ENCODE measurements at regions not wholly inside any gene's neighbourhood (a gene's known extent, or its start where the extent isn't known, plus 50 kb on each side); places are given as distances from the start of the nearest gene placed in this dataset.

DNA sequence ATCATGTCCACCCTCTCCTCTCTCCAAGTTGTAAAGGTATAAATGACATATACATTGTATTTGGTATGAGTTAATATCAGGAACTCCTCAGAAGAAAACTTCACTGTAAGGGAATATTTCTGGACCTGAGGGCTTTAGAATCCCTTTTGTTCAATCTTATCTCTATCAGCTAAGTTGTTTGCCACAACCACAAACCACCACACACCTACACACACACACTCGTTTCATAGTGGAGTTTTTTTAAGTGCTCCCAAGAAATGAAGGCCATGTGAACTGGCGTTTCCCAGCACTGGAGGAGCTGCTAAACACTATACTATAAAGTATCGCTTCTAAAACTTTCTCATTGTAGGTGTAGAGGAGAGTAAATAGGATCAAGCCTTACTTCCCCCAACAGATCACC lies 64.8 kb upstream of the GHITM start:
- Mint-ChIP-seq H3K27me3 (ENCODE audit: low read depth) (peaks cover 3% of the 10 kb centered on the region), H3K4me1 (ENCODE audit: low read depth) (no peaks in the 10 kb centered on the region)
- intact Hi-C loops (cut with micrococcal nuclease): no loop called here

DNA sequence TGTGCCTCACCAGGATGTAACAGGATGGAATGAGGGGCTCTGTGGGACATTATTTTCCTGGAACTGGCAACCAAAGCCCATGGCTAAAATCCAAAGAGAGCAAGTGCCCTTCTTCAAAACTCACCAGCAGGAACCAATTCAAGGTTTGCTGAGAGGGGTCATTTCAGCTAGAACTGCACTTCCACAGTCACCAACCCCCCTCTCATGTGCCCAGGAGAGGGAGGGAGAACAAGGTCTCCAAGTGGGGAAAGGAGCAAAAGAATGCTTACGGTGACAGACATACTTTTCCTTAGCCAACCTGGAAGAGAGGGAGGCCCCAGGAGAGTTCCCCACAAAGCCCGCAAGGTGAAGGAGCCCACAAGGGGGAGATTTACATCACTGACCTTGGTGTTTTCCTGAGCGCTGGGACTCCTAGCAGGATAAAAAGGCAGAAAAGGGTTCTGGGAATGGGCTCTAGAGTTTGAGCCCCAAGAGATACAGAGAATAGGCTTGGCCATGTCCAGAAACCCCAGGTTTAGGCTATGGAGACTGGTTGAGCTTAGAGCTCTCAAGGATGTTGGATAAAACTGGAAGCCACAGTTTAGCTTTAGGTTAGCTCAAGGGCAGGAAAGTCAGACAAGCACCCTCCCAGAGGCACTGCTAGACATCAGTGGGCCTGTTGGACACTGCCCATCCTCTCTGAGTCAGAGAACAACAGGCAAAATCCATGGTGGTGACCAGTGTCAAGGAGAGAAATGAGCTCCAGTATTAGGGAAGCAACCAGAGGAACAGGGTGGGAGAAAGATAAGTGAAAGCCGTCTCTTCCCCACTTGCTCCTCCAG lies 63.9 kb upstream of the GHITM start:
- intact Hi-C loops (cut with micrococcal nuclease): no loop called here
- peaks cover 3% of the 10 kb centered on the region for H3K27me3 Mint-ChIP-seq (ENCODE audit: low read depth)
- H3K4me3 Mint-ChIP-seq: no peak overlapping the region
- CTCF ChIA-PET: interaction anchor here (0.6 kb wide), 1 partner anchor 158 kb away, joined by 3 read pairs; no protein-coding TSS in a partner anchor
- no peak overlapping the region for H3K27ac Mint-ChIP-seq
- no peaks in the 10 kb centered on the region for H3K36me3 Mint-ChIP-seq (ENCODE audit: low read depth)
- no peak for DNase-seq
- no peaks in the 10 kb centered on the region for H3K9me3 Mint-ChIP-seq
- H3K4me1 Mint-ChIP-seq (ENCODE audit: low read depth): no peaks in the 10 kb centered on the region

More for the DNA sequence above, 64.8 kb upstream of the GHITM start:
- Mint-ChIP-seq H3K27ac (no peak overlapping the region), H3K4me3 (no peak overlapping the region), H3K9me3 (no peaks in the 10 kb centered on the region), H3K36me3 (ENCODE audit: low read depth) (no peaks in the 10 kb centered on the region)
- CTCF ChIA-PET: no interaction called here
- DNase-seq: no peak

DNA sequence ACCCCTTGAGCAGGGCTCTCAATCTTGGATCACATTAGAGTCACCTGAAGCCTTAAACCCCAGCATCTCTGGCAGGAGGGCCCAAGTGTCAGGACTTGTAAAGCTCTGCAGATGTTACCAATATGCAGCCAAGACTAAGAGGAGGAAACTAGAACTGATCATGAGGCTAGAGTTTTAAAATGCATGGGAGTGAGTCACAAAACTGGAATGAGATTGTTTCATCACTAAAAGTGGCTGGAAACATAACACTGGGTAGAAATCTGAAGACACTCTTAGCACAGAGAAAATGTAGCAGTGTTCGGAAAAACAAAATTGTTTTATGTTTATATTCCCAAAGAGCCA lies 63.3 kb upstream of the GHITM start:
- peak overlapping the region; percentile 5 for H3K27ac Mint-ChIP-seq
- no peak overlapping the region for H3K4me3 Mint-ChIP-seq
- H3K36me3 Mint-ChIP-seq (ENCODE audit: low read depth): no peaks in the 10 kb centered on the region
- no peaks in the 10 kb centered on the region for H3K4me1 Mint-ChIP-seq (ENCODE audit: low read depth)
- no peak for DNase-seq
- intact Hi-C loops (cut with micrococcal nuclease): no loop called here
- no peaks in the 10 kb centered on the region for H3K9me3 Mint-ChIP-seq
- CTCF ChIA-PET: no interaction called here
- peaks cover 3% of the 10 kb centered on the region for H3K27me3 Mint-ChIP-seq (ENCODE audit: low read depth)

DNA sequence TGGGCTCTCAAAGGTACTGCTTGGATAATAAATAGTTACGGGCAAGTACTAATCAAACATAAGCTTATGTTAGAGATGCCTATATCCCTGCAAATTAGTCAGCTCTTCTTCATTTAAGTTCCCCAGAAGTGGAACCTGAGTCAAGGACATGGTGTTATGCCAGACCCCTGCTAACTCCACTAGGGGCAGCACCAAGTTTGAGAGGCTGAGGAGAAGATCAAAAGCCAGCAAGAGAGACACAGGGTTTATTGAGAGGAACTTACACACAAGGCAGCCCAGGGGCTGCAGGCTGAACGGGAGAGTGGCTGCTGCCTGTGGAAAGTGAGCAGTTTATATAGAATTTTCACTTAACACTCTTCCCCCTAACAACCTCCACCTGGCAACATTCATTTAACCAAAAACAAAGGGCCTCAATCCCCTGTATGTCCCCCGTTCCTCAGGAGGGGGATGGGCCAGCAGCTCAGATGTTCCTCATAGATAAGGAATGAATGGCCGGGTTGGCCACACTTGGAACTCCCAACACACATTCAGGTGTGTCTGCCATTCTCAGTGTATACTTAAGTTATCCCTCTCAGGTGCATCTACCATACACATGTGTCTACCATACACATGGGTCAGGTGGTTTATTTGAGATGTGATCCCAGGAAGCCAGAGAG lies 62.6 kb upstream of the GHITM start:
- Mint-ChIP-seq H3K4me3 (no peak overlapping the region), H3K27me3 (ENCODE audit: low read depth) (peaks cover 3% of the 10 kb centered on the region), H3K27ac (no peak overlapping the region), H3K36me3 (ENCODE audit: low read depth) (no peaks in the 10 kb centered on the region), H3K9me3 (no peaks in the 10 kb centered on the region), H3K4me1 (ENCODE audit: low read depth) (no peaks in the 10 kb centered on the region)
- intact Hi-C loops (cut with micrococcal nuclease): no loop called here
- no peak for DNase-seq
- CTCF ChIA-PET: interaction anchor here (0.6 kb wide), 1 partner anchor 233 kb away, joined by 3 read pairs; no protein-coding TSS in a partner anchor

DNA sequence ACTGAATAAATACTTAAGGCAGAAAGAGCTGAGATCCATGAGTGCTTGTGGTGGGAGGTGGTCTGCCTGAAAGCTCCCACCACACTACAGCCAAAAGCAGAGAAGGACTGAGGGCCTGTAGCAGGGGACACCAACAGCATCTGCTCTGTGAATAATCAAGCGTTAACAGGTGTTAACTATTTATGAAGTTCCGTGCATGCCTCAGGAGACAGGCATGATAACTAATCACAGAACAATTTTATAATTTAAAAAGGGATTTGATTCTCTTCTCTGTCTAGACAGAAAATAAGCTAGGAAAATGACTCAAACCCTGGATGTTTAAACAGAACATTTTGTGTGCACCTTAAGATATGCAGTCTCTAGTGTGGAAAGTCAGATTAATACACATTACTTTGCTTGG lies 61.5 kb upstream of the GHITM start:
- Mint-ChIP-seq H3K4me1 (ENCODE audit: low read depth) (no peaks in the 10 kb centered on the region), H3K9me3 (no peaks in the 10 kb centered on the region), H3K27me3 (ENCODE audit: low read depth) (peaks cover 3% of the 10 kb centered on the region), H3K27ac (no peak overlapping the region), H3K36me3 (ENCODE audit: low read depth) (no peaks in the 10 kb centered on the region), H3K4me3 (no peak overlapping the region)
- CTCF ChIA-PET: no interaction called here
- no peak for DNase-seq
- intact Hi-C loops (cut with micrococcal nuclease): no loop called here

DNA sequence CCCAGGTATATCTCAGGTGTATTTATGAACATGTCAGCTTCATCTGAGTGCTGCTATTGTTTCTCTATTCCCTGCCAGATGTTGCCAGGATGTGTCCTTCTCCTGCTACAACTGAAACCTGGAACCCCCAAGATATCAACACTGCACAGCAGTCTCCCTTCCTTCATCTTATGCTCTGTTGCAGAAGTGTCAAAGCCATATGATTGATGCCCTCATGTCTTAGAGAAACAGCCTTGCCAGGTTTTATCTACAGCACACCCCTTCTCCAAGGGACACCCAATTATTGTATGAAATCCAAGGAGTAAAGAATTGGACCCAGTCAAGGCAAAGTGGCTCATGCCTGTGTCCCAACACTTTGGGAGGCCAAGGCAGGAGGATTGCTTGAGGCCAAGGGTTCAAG lies 60.5 kb upstream of the GHITM start:
- no peak for DNase-seq
- CTCF ChIA-PET: no interaction called here

DNA sequence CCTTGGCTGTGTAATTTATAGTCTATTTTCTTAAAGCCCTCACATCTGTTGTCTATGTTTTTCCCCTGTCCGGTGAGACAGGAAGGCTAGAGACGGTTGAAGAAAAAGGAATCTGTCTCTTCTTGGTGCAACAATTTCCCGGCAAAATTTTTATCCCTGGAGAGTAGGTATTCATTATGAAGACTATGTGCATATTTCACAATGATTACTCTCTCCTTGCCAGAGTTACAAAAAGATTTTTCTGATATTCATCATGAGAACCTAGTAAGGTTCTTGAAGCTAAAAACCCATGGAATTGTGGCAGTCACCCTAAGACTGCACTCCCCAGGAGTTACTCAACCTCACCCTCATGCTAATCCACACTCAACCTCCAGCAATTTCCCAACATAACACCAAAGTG lies 55.0 kb upstream of the GHITM start:
- Mint-ChIP-seq H3K27ac (no peak overlapping the region), H3K9me3 (peaks cover 2% of the 10 kb centered on the region), H3K4me1 (ENCODE audit: low read depth) (no peaks in the 10 kb centered on the region), H3K27me3 (ENCODE audit: low read depth) (peaks cover 11% of the 10 kb centered on the region), H3K36me3 (ENCODE audit: low read depth) (no peaks in the 10 kb centered on the region), H3K4me3 (no peak overlapping the region)
- intact Hi-C loops (cut with micrococcal nuclease): no loop called here
- DNase-seq: no peak
- CTCF ChIA-PET: no interaction called here

More for the DNA sequence above, 60.5 kb upstream of the GHITM start:
- no peak overlapping the region for H3K4me3 Mint-ChIP-seq
- H3K36me3 Mint-ChIP-seq (ENCODE audit: low read depth): no peaks in the 10 kb centered on the region
- intact Hi-C loops (cut with micrococcal nuclease): no loop called here
- H3K27me3 Mint-ChIP-seq (ENCODE audit: low read depth): peaks cover 5% of the 10 kb centered on the region
- no peaks in the 10 kb centered on the region for H3K4me1 Mint-ChIP-seq (ENCODE audit: low read depth)
- H3K27ac Mint-ChIP-seq: no peak overlapping the region
- H3K9me3 Mint-ChIP-seq: no peaks in the 10 kb centered on the region

DNA sequence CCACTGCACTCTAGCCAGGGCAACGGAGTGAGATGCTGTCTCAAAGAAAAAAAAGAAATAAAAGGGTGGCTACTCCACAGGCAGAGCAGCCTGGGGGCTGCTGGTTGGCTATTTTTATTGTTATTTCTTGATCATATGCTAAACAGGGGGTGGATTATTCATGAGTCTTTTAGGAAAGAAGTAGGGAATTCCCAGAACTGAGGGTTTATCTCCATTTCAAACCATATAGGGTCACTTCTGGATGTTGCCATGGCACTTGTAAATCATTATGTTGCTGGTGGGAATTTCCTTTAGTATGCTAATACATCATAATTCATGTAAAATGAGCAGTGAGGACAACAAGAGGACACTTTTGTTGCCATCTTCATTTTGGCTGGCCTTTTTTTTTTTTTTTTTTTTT lies 52.1 kb upstream of the GHITM start:
- Mint-ChIP-seq H3K27me3 (ENCODE audit: low read depth) (peaks cover 11% of the 10 kb centered on the region), H3K27ac (no peak overlapping the region), H3K4me3 (no peak overlapping the region), H3K9me3 (peaks cover 2% of the 10 kb centered on the region), H3K36me3 (ENCODE audit: low read depth) (no peaks in the 10 kb centered on the region), H3K4me1 (ENCODE audit: low read depth) (no peaks in the 10 kb centered on the region)
- intact Hi-C loops (cut with micrococcal nuclease): no loop called here
- CTCF ChIA-PET: interaction anchor here (0.7 to 0.9 kb wide), 2 partner anchors 15 to 52 kb away, joined by 3 to 4 read pairs; no protein-coding TSS in a partner anchor
- no peak for DNase-seq

DNA sequence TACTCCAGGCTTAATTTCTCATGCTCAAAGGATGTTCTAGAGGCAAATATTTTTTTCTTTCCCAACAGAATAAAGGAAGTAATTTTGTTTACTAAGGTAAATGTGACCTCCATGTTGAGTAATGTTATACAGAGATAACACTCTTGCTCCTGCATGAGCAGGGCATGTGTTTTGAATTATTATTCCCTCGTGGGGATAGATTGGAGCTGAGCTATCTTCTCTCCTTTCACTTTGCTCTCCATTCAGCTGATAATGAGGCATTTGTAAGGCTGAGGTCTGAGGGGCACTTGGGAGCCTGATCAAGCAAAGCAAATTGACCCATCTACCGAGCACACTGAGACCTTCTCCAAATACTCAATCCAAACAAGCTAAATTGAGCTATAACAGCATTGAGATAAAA lies 50.7 kb upstream of the GHITM start:
- H3K9me3 Mint-ChIP-seq: peaks cover 2% of the 10 kb centered on the region
- no peak for DNase-seq
- no peaks in the 10 kb centered on the region for H3K4me1 Mint-ChIP-seq (ENCODE audit: low read depth)
- CTCF ChIA-PET: interaction anchor here (0.6 kb wide), 1 partner anchor 25 kb away, joined by 3 read pairs; no protein-coding TSS in a partner anchor
- intact Hi-C loops (cut with micrococcal nuclease): no loop called here
- no peaks in the 10 kb centered on the region for H3K36me3 Mint-ChIP-seq (ENCODE audit: low read depth)
- H3K4me3 Mint-ChIP-seq: no peak overlapping the region
- H3K27ac Mint-ChIP-seq: no peak overlapping the region
- peaks cover 10% of the 10 kb centered on the region for H3K27me3 Mint-ChIP-seq (ENCODE audit: low read depth)

DNA sequence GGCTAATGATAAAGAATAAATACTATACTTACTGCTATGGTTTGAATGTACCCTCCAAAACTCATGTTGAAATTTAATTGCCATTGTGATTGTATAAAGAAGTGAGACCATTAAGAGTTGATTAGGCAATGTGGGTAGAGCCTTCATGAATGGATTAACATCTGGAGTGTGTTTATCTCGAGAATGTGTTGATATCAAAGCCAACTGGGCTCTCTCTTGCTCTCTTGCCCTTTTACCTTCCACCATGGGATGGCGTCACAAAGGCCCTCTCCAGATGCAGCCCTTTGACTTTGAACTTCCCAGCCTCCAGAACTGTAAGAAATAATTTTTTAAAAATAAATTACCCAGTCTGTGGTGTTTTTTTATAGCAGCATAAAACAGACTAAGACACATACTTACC lies 50.1 kb upstream of the GHITM start:
- H3K36me3 Mint-ChIP-seq (ENCODE audit: low read depth): no peaks in the 10 kb centered on the region
- no peaks in the 10 kb centered on the region for H3K4me1 Mint-ChIP-seq (ENCODE audit: low read depth)
- H3K9me3 Mint-ChIP-seq: no peaks in the 10 kb centered on the region
- H3K27me3 Mint-ChIP-seq (ENCODE audit: low read depth): peaks cover 10% of the 10 kb centered on the region
- CTCF ChIA-PET: no interaction called here
- no peak for DNase-seq
- H3K27ac Mint-ChIP-seq: no peak overlapping the region
- intact Hi-C loops (cut with micrococcal nuclease): no loop called here
- no peak overlapping the region for H3K4me3 Mint-ChIP-seq

Measured in activated naive CD4-positive, alpha-beta T cell treated with anti-CD3 and anti-CD28 coated beads for 36 hours (primary cell).